GM12873 (cell line): ENCODE measurements at regions not wholly inside any gene's neighbourhood (a gene's known extent, or its start where the extent isn't known, plus 50 kb on each side); places are given as distances from the start of the nearest gene placed in this dataset.

ENCODE experiments used
- CTCF ChIP-seq: IDR thresholded peaks from 2 replicates; pipeline ENCODE4 v1.5.1; 2012; ENCODE audit warnings: low read depth, mild to moderate bottlenecking, moderate library complexity, low read length, control low read depth; ENCODE audit not compliant: insufficient read depth; ENCODE audit errors: missing control alignments

GRCh38 chr3:115293321-115293720, 146.2 kb upstream of the ZBTB20 start:
- no peak for TF ChIP-seq CTCF

GRCh38 chr3:115301364-115301860, 154.3 kb upstream of the ZBTB20 start:
- no peak for TF ChIP-seq CTCF

- TF ChIP-seq CTCF, result no peak
Observed at GRCh38 chr3:115321400-115321805, 174.3 kb upstream of the ZBTB20 start.

- TF ChIP-seq CTCF, result no peak
Observed at GRCh38 chr3:115322901-115323300, 175.8 kb upstream of the ZBTB20 start.

GRCh38 chr3:115323380-115323779, 176.3 kb upstream of the ZBTB20 start:
- TF ChIP-seq CTCF, result no peak

GRCh38 chr3:115324056-115324455, 177.0 kb upstream of the ZBTB20 start:
- no peak for TF ChIP-seq CTCF

GRCh38 chr3:115325539-115325938, 178.5 kb upstream of the ZBTB20 start:
- TF ChIP-seq CTCF, result no peak
